IMR-90 (cell line): ENCODE measurements at regions not wholly inside any gene's neighbourhood (a gene's known extent, or its start where the extent isn't known, plus 50 kb on each side); places are given as distances from the start of the nearest gene placed in this dataset.
"Not testable (repeated sequence)": the region's sequence is repeated elsewhere in the genome, so short reads cannot be mapped to it uniquely, and the experiment has no call there.

Experiments
- ATAC-seq: fragments of 200-7000 bp; cut with Tn5 transposase; 2 replicates; pipeline ENCODE4 v1.9.1; 2020; ENCODE audit warnings: low read depth, mild to moderate bottlenecking, moderate library complexity
- BruUV-seq: library from RNA; stranded (reverse); fragments of 400-500 nt; replicated peaks from 2 replicates; lab custom pipeline; 2021; lab: Mats Ljungman, UMichigan
- CTCF ChIA-PET: fragments of 300-600 bp; formaldehyde crosslinking; extraction: SDS; loops from one replicate; lab custom pipeline; 2021; ENCODE audit warnings: antibody characterized with exemption; lab: Yijun Ruan, JAX
- POLR2A ChIA-PET: fragments of 300-600 bp; sonication (Branson Sonifier 250); formaldehyde crosslinking; loops from one replicate; lab custom pipeline; 2022; ENCODE audit warnings: antibody characterized with exemption; ENCODE audit not compliant: unreplicated experiment; lab: Charles Lee
- DNase-seq: peaks from one replicate; pipeline ENCODE4 v3.0.0; 2013
- H2AFZ ChIP-seq: replicated peaks from 2 replicates; pipeline ENCODE3; 2013; ENCODE audit warnings: low read length, mild to moderate bottlenecking; ENCODE audit not compliant: poor library complexity
- H2AK5ac ChIP-seq: 2 replicates; pipeline ENCODE4 v1.6.1; 2013; ENCODE audit warnings: low read depth, low read length, inconsistent platforms
- H2AK9ac ChIP-seq: replicated peaks from 2 replicates; pipeline ENCODE3; 2013; ENCODE audit warnings: mild to moderate bottlenecking, low read depth, low read length, moderate library complexity; ENCODE audit not compliant: poor library complexity
- H2BK120ac ChIP-seq: 2 replicates; pipeline ENCODE4 v1.6.1; 2013; ENCODE audit warnings: low read depth, low read length, inconsistent platforms
- H2BK15ac ChIP-seq: 3 replicates; pipeline ENCODE4 v1.6.1; 2013; ENCODE audit warnings: low read depth, low read length, inconsistent platforms
- H2BK20ac ChIP-seq: 2 replicates; pipeline ENCODE4 v1.6.1; 2013; ENCODE audit warnings: low read depth, mild to moderate bottlenecking, inconsistent platforms, low read length, moderate library complexity
- H2BK5ac ChIP-seq: 2 replicates; pipeline ENCODE4 v1.6.1; 2013; ENCODE audit warnings: mild to moderate bottlenecking, low read depth, low read length, inconsistent platforms; ENCODE audit not compliant: poor library complexity, severe bottlenecking
- H3K14ac ChIP-seq: replicated peaks from 2 replicates; pipeline ENCODE4 v1.6.1; 2013; ENCODE audit warnings: low read depth, low read length, inconsistent platforms
- H3K18ac ChIP-seq: 2 replicates; pipeline ENCODE4 v1.6.1; 2013; ENCODE audit warnings: low read depth, low read length, control low read depth
- H3K23ac ChIP-seq: 2 replicates; pipeline ENCODE4 v1.6.1; 2013; ENCODE audit warnings: low read depth, low read length, inconsistent platforms
- H3K27ac ChIP-seq: 2 replicates; pipeline ENCODE4 v1.5.1; 2013; ENCODE audit warnings: mild to moderate bottlenecking, control low read depth, low read length; ENCODE audit not compliant: insufficient read depth
- H3K27me3 ChIP-seq: 2 replicates; pipeline ENCODE4 v1.6.1; 2013; ENCODE audit warnings: low read length; ENCODE audit not compliant: control insufficient read depth, insufficient read depth
- H3K36me3 ChIP-seq: 2 replicates; pipeline ENCODE4 v1.6.1; 2013; ENCODE audit warnings: low read length, mixed read lengths; ENCODE audit not compliant: control insufficient read depth, insufficient read depth
- H3K4ac ChIP-seq: 2 replicates; pipeline ENCODE4 v1.6.1; 2013; ENCODE audit warnings: low read depth, low read length, inconsistent platforms
- H3K4me1 ChIP-seq: 2 replicates; pipeline ENCODE4 v1.6.1; 2013; ENCODE audit warnings: low read length, mixed read lengths; ENCODE audit not compliant: control insufficient read depth, insufficient read depth
- H3K4me2 ChIP-seq: 2 replicates; pipeline ENCODE4 v1.6.1; 2013; ENCODE audit warnings: low read depth, mild to moderate bottlenecking, control low read depth, low read length, moderate library complexity
- H3K4me3 ChIP-seq: 2 replicates; pipeline ENCODE4 v1.5.1; 2013; ENCODE audit warnings: low read depth, mild to moderate bottlenecking, control low read depth, low read length, moderate library complexity; ENCODE audit not compliant: insufficient read depth
- H3K56ac ChIP-seq: 2 replicates; pipeline ENCODE4 v1.6.1; 2013; ENCODE audit warnings: low read length, inconsistent platforms; ENCODE audit not compliant: insufficient read depth; ENCODE audit errors: extremely low read depth
- H3K79me1 ChIP-seq, 2 experiments: 2 replicates each; pipeline ENCODE4 v1.6.1; 2013; ENCODE audit warnings: low read length in 2 of 2, inconsistent platforms in 1 of 2, low read depth in 1 of 2
- H3K9ac ChIP-seq: 2 replicates; pipeline ENCODE4 v1.6.1; 2013; ENCODE audit warnings: low read depth, low read length, control low read depth
- H3K9me1 ChIP-seq: 2 replicates; pipeline ENCODE4 v1.6.1; 2013; ENCODE audit warnings: low read length, inconsistent platforms; ENCODE audit not compliant: insufficient read depth
- H3K9me3 ChIP-seq: 2 replicates; pipeline ENCODE4 v1.6.1; 2013; ENCODE audit warnings: low read length; ENCODE audit not compliant: control insufficient read depth, insufficient read depth
- H4K20me1 ChIP-seq: 2 replicates; pipeline ENCODE4 v1.6.1; 2013; ENCODE audit warnings: low read length, inconsistent platforms; ENCODE audit not compliant: insufficient read depth
- H4K5ac ChIP-seq: 2 replicates; pipeline ENCODE4 v1.6.1; 2013; ENCODE audit warnings: mild to moderate bottlenecking, low read depth, low read length, control low read depth
- H4K8ac ChIP-seq, 2 experiments: 2 replicates each; pipeline ENCODE4 v1.6.1; 2013; ENCODE audit warnings: low read depth in 2 of 2, low read length in 2 of 2, control low read depth in 1 of 2, inconsistent platforms in 1 of 2
- H4K91ac ChIP-seq: 2 replicates; pipeline ENCODE4 v1.6.1; 2013; ENCODE audit warnings: low read depth, low read length, inconsistent platforms; ENCODE audit not compliant: insufficient read depth
- CEBPB ChIP-seq: IDR thresholded peaks from 2 replicates; pipeline ENCODE4 v1.6.1; 2012; ENCODE audit warnings: low read depth, low read length, improper control_type of control experiment
- RAD21 ChIP-seq: IDR thresholded peaks from 2 replicates; pipeline ENCODE4 v1.6.1; 2012; ENCODE audit warnings: low read length, improper control_type of control experiment
- WGBS, 2 experiments: methylation state at CpG; one replicate each; pipeline versions ENCODE4 v1.1.5 to v1.1.7; 2013; ENCODE audit warnings: missing lambda C conversion rate in 2 of 2; ENCODE audit not compliant: insufficient read length in 1 of 2; ENCODE audit errors: extremely low coverage in 2 of 2; 5-methylcytosine and 5-hydroxymethylcytosine counted together
- dilution Hi-C: fragments of 300-500 bp; cut with HindIII; formaldehyde crosslinking; loops from one replicate; pipeline ENCODE4 v1.14.3; 2018; ENCODE audit warnings: low sequenced_read_pairs; ENCODE audit not compliant: unreplicated experiment
- in situ Hi-C: fragments of 300-500 bp; cut with MboI; formaldehyde crosslinking; loops from 3 replicates; pipeline ENCODE4 v1.14.3; 2019; ENCODE audit warnings: low sequenced_read_pairs, inconsistent platforms, mixed read lengths
- intact Hi-C: fragments of 100-400 bp; cut with micrococcal nuclease; formaldehyde crosslinking; loops from 2 replicates; pipeline ENCODE4 v1.10.0; 2022

DNA sequence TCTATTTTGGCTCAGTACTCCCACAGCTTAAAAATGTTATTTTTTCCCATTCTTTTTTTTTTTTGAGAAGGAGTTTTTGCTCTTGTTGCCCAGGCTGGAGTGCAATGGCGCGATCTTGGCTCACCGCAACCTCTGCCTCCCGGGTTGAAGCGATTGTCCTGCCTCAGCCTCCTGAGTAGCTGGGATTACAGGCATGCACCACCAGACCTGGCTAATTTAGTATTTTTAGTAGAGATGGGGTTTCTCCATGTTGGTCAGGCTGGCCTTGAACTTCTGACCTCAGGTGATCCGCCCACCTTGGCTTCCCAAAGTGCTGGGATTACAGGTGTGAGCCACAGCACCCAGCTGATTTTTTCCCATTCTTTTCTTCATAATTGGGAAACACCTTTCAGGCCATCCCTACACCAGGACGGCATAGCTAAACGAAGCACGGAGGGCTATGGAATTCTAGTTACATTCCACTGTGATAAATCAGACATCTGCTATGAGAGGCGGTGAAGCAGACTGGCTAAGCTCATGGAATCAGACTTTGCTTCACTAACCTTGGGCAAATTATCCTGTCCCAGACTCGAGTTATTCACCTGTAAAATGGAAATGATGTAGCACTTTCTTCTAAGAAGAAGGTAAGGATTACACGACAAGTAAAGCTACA lies 68.7 kb upstream of the ZFAND5 start:
- H4K20me1 ChIP-seq, H3K56ac ChIP-seq, H3K14ac ChIP-seq, H3K27me3 ChIP-seq, H2AFZ ChIP-seq, H3K9me1 ChIP-seq, intact Hi-C loops, H3K36me3 ChIP-seq, BruUV-seq, H3K23ac ChIP-seq, H3K4me1 ChIP-seq, H2AK9ac ChIP-seq, in situ Hi-C loops, H3K27ac ChIP-seq, H3K9me3 ChIP-seq, H3K4me3 ChIP-seq, H3K9ac ChIP-seq, H3K4me2 ChIP-seq, dilution Hi-C loops, H3K79me1 ChIP-seq: not testable (repeated sequence)
- peak overlapping the region; percentile 95 for H2BK20ac ChIP-seq
- no CpG with 5 or more reads among the region's 12 CpGs for whole genome bisulfite sequencing, 2 experiments
- peak overlapping the region; percentile 85; the same call in 1 of the 2 replicates for H3K4ac ChIP-seq
- CTCF ChIA-PET: interaction anchor here (0.6 kb wide), 2 partner anchors 595 to 718 kb away, joined by 3 read pairs; no protein-coding TSS in a partner anchor
- H4K91ac ChIP-seq: peak overlapping the region; percentile 81; the same call in 1 of the 2 replicates
- DNase-seq (peak; percentile 73), ATAC-seq (peak; percentile 99)
- H2BK15ac ChIP-seq: peak overlapping the region; percentile 78; the same call in 2 of the 3 replicates
- POLR2A ChIA-PET: interaction anchor here (0.6 to 1.0 kb wide), 4 partner anchors 69 to 122 kb away, joined by 3 to 7 read pairs (median 3); partner anchors contain the start of gene ZFAND5
- peak overlapping the region; percentile 55 for H2BK5ac ChIP-seq
- H2BK120ac ChIP-seq: peak overlapping the region; percentile 91
- TF ChIP-seq RAD21: peak; percentile 8
- TF ChIP-seq CEBPB: 0 out of 2 replicates have a peak, but pooled peaks have one; percentile 0
- H3K18ac ChIP-seq: peak overlapping the region; percentile 53; the same call in 1 of the 2 replicates
- peak overlapping the region; percentile 81; the same call in 1 of the 2 replicates for H2AK5ac ChIP-seq
- H4K5ac ChIP-seq: peak overlapping the region; percentile 19; the same call in 1 of the 2 replicates
- peak overlapping the region in 1 of 2 experiments; percentile 71; a peak in 1 of 4 replicates for H4K8ac ChIP-seq
